Choroid plexus epithelial cell (primary cell): ENCODE measurements at regions not wholly inside any gene's neighbourhood (a gene's known extent, or its start where the extent isn't known, plus 50 kb on each side); places are given as distances from the start of the nearest gene placed in this dataset.

Source experiments
- DNase-seq: peaks from one replicate; pipeline ENCODE4 v3.0.0-alpha.2; 2010; ENCODE audit warnings: low read depth
- H3K4me3 ChIP-seq: 2 replicates; pipeline ENCODE4 v1.5.1; 2011; ENCODE audit warnings: low read depth, mild to moderate bottlenecking, control low read depth, low read length, moderate library complexity
- TF ChIP-seq, protein P1 (sequence below): conservative IDR thresholded peaks from 2 replicates; pipeline ENCODE4 v1.5.1; 2011; ENCODE audit warnings: low read depth, mild to moderate bottlenecking, control low read depth, inconsistent platforms, low read length, moderate library complexity

DNA sequence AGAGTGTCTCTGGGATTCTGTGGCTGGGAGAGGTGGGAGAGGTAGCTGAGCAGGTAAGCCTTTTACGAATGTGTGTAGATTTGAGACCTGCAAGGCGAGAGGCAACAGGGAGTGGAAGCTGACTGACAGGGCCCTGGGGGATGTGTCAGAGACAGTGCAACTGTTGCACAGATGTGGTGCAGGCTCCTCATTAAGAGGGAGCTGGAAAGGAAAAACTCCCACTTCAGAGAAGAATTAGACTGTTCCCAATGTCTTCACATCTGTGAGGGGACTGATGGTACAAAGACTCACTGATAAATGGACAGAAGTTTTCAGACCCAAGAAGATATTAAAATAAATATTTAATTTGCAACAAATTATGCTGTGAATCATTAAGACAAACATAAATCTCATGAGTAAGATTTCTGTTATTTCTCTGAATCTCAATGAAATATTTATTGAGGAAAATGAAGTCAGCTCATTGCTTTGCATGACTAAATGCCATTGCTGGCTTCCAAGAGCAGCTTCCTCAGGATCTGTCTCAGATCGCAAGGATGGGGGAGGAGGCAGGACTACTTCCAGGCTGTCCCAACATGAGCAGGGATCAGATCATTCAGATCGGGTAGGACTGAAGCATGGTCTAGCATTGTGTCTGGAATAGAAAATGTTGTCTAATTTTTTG, 127.3 kb upstream of the ROPN1 start:
- DNase-seq: peak; percentile 10

DNA sequence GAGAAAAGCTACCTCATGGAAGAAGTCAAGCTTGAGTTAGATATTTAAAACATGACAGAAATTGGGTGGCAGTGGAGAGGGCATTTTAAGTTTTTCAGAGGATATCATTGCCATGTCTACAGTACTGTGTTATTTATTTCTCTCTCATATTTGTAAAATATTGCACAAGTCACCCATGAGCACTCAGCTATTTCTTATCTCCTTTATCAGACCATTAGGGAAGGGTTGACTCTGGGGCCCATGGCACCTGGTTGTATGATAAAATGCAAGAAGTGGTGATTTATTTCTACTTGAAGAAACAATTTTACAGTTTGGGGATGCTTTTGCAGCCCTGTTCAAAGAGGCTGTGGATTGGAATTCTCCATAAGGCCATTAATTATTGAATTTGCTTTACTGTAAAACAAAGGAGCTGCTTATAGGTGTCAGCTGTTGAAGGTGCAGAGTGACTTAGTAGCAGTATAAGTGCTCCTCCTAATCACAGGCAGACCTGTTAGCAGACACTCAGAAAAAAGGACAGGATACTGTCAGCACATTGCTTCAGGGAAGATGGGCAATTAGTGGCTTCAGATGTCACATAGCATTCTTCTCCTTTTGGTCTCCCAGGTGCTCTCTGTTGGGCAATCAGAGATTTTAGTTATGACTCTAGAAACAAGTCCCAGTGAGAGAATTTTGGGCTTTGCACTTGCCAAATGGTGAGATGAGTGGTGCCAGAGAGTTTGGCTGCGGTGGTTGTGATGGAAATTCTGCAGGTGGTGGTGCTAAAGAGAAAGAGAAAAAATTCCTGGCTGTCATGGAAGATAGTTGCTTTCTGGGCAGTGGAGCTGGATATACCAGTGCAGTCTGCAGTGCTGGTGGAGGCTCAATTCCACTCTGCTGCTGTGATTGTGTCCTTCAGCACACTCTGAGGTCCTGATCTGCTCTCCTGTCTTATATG, 129.7 kb upstream of the ROPN1 start:
- TF ChIP-seq, protein P1, sequence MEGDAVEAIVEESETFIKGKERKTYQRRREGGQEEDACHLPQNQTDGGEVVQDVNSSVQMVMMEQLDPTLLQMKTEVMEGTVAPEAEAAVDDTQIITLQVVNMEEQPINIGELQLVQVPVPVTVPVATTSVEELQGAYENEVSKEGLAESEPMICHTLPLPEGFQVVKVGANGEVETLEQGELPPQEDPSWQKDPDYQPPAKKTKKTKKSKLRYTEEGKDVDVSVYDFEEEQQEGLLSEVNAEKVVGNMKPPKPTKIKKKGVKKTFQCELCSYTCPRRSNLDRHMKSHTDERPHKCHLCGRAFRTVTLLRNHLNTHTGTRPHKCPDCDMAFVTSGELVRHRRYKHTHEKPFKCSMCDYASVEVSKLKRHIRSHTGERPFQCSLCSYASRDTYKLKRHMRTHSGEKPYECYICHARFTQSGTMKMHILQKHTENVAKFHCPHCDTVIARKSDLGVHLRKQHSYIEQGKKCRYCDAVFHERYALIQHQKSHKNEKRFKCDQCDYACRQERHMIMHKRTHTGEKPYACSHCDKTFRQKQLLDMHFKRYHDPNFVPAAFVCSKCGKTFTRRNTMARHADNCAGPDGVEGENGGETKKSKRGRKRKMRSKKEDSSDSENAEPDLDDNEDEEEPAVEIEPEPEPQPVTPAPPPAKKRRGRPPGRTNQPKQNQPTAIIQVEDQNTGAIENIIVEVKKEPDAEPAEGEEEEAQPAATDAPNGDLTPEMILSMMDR: no peak
- DNase-seq: no peak
- H3K4me3 ChIP-seq: no peak overlapping the region

More for the DNA sequence above, 127.3 kb upstream of the ROPN1 start:
- H3K4me3 ChIP-seq: no peak overlapping the region
- TF ChIP-seq, protein P1: no peak

DNA sequence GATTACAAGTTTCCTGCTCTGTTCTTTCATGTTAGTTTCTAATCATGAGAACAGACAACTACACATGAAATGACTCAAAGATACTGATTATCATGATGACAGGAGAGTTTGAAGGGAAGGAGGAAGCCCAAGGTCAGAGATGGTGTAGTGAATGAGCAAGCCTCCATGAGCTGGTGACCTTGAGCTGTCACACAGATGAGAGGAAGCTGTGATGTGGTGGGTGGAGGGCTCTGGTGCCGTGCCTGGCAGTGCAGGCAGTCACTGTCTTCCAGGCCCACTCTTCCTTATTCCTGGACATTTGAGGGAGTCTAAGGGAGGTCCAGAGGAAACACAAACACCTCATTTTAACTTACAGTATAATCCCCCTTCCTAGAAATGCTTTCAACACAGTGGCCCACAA, 133.4 kb upstream of the ROPN1 start:
- no peak overlapping the region for H3K4me3 ChIP-seq
- no peak for DNase-seq
- TF ChIP-seq, protein P1: no peak

DNA sequence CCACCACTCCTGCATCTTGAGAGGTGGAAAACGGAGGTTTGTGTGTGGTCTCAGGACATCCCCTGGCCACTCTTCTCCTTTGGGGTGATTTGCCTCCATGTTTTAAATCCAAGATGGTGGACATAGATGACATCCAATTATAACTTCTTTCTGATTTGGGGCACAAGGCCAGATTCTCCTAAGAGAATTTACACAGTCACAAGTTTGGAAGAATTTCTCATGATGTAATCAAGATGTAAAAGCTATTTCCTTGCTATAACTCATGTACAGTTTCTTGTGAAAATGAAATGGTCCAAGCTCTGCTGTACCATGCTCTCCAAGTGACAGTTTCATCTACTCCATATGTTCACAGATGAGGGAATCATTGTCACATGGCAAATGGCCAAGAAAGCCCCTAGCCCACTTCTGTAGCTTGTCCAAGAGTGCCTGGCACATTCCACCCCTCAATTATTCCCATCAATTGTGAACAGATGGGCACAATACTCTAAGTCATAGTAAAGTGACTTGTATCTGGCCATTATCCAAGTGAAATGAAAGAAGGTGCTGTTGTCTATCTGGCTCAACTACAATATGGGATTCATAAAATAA, 134.6 kb upstream of the ROPN1 start:
- no peak for DNase-seq
- TF ChIP-seq, protein P1: no peak
- no peak overlapping the region for H3K4me3 ChIP-seq

DNA sequence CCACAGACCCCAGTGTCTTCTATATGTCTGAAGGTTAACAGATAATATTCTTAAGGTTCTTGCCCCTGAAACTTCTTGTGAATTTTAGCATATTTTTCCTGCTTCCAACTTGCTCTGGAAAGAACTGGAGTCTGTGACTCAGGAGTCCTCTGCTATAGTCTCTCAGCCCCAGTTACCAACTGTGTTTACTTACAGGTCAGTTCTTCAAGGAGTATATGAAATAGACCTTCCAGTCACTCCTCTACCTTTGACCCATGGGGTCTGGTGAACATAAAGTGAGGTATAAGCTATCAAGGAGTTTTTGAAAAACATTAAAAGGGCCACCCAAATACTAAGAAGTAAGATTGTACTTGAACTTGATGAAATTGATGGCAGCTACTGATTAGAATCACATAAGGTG, 139.2 kb upstream of the ROPN1 start:
- DNase-seq: no peak
- H3K4me3 ChIP-seq: no peak overlapping the region
- TF ChIP-seq, protein P1: no peak

DNA sequence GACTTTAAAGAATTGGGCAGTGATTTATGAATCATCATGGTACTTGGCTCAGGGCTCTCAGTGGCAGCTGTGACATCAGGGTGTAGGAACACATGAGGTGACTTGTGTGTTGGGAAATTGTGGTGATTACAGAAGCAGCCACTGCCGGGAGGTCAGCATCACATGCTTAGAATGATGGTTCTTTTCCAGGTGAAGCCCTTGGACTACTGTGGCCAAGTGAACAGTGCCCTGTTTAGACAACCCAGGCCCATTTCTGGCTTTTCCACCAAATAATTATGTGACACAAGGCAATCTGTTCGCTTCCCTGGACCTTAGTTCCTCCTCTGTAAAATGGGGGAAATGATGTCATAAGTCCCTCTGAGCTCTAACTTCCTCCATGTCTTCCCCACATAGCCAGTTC, 139.7 kb upstream of the ROPN1 start:
- H3K4me3 ChIP-seq: no peak overlapping the region
- TF ChIP-seq, protein P1: no peak
- DNase-seq: no peak
